ENCODE measurements at regions not wholly inside any gene's neighbourhood (a gene's known extent, or its start where the extent isn't known, plus 50 kb on each side); places are given as distances from the start of the nearest gene placed in this dataset.

DNA sequence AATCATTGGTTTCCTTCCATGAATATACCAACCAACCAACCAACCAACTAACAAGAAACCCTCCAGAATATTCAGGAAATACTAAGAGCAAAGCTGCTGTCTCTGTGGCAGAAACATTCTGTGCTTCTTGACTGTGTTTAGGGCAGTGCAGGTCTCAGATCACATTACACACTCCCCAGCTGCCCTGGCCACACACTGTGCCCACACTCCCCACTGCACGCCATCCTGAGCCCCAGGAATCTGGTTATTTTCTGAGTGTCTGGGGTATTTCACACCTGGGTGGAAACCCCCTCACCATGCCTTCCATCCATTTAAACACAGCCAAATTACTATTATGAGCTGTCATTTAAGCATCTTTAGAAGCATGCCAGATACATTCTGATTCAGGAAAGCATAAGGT lies 183.7 kb upstream of the ANK3 start:
- Histone ChIP-seq H3K4me3 (no peak overlapping the region), H3K36me3 (no peaks in the 10 kb centered on the region), H3K27ac (peak overlapping the region in 2 of 4 donors; percentile 35 to 42), H3K9me3 (no peaks in the 10 kb centered on the region), H3K27me3 (no peaks in the 10 kb centered on the region), H3K4me1 (peaks cover 7 to 18% (median 13%) of the 10 kb centered on the region in 4 donors)
- 59 to 67% methylated on average over 1 of the region's 1 CpG for WGBS, 2 donors (ENCODE audit: low coverage in 1 of 2)
- intact Hi-C loops (cut with DNase I; ENCODE audit: low total_unique reads) = no loop called here
- no peak for TF ChIP-seq EP300 (IDR thresholded peaks at IDR 0.05; ENCODE audit: low read depth)
- TF ChIP-seq POLR2A (IDR thresholded peaks at IDR 0.05) = no peak
- no peak for TF ChIP-seq POLR2AphosphoS5 (IDR thresholded peaks at IDR 0.05)
- no peak for TF ChIP-seq CTCF (IDR thresholded peaks at IDR 0.05)
- DNase-seq = no peak
- in situ Hi-C loops (cut with MboI; ENCODE audit: low pct_ligation_motif_present in 1 of 4, low pct_unique_long_range_greater_than_20kb in 1 of 4, low sequenced_read_pairs in 3 of 4) = no loop called here

DNA sequence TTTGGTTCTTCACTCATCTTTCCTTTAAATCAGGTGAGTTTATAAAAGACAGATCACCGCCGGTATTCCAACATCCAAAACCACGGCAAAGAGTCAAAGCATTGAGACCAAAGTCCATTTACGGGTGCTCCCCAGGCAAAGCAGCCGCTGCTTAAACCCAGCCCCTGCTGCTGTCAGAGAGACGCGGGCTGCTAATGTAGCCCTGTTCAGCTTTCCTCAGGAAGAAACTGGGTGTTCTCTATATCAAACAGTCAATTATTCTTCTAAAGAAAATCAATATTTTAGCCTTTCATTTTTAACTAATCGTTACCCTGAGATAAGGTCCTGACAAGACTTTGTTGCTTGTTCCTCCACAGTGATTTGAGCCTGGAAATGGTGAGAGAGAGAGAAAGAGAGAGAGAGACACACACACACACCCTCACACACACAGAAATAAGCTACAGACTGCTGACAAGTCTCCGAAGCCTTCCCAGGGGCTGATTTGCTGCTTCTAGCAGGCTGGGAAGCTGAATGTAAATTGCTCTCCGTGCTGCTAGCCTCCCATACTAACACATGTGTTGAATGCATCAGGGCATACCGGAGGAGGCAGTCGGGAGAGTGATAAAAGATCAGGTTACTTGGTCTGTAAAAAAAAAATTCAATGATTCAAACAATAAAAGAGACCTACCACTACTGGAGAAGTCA lies 183.0 kb upstream of the ANK3 start:
- in situ Hi-C loops (cut with MboI; ENCODE audit: low pct_ligation_motif_present in 1 of 4, low pct_unique_long_range_greater_than_20kb in 1 of 4, low sequenced_read_pairs in 3 of 4) = no loop called here
- 6 to 12% methylated on average over 6 to 12 of the region's 12 CpGs for WGBS, 2 donors (ENCODE audit: low coverage in 1 of 2)
- intact Hi-C loops (cut with DNase I; ENCODE audit: low total_unique reads) = no loop called here

GRCh38 chr10:60570896-60571295 lies 181.2 kb upstream of the ANK3 start:
- no peak for TF ChIP-seq POLR2AphosphoS5 (IDR thresholded peaks at IDR 0.05)
- no peak for TF ChIP-seq EP300 (IDR thresholded peaks at IDR 0.05; ENCODE audit: low read depth)
- no peak for TF ChIP-seq POLR2A (IDR thresholded peaks at IDR 0.05)
- no peak for TF ChIP-seq CTCF (IDR thresholded peaks at IDR 0.05)
- WGBS, 2 donors (ENCODE audit: low coverage in 1 of 2) = 80 to 89% methylated on average over 4 of the region's 4 CpGs
- Histone ChIP-seq H3K9me3 (no peaks in the 10 kb centered on the region), H3K4me3 (no peak overlapping the region), H3K36me3 (no peaks in the 10 kb centered on the region), H3K4me1 (peaks cover 7 to 14% (median 12%) of the 10 kb centered on the region in 4 donors), H3K27me3 (no peaks in the 10 kb centered on the region), H3K27ac (no peak overlapping the region)
- in situ Hi-C loops (cut with MboI; ENCODE audit: low pct_ligation_motif_present in 1 of 4, low pct_unique_long_range_greater_than_20kb in 1 of 4, low sequenced_read_pairs in 3 of 4) (no loop called here), intact Hi-C loops (cut with DNase I; ENCODE audit: low total_unique reads) (no loop called here)
- no peak for DNase-seq

More for the DNA sequence above, 183.0 kb upstream of the ANK3 start:
- Histone ChIP-seq H3K9me3 (no peaks in the 10 kb centered on the region), H3K4me1 (peaks cover 7 to 18% (median 13%) of the 10 kb centered on the region in 4 donors), H3K36me3 (no peaks in the 10 kb centered on the region), H3K4me3 (peak overlapping the region in 3 of 4 donors; percentile 16 to 37 (median 17)), H3K27me3 (no peaks in the 10 kb centered on the region), H3K27ac (peak overlapping the region in 3 of 4 donors; percentile 35 to 42 (median 38))
- no peak for TF ChIP-seq CTCF (IDR thresholded peaks at IDR 0.05)
- no peak for TF ChIP-seq POLR2A (IDR thresholded peaks at IDR 0.05)
- TF ChIP-seq EP300 (IDR thresholded peaks at IDR 0.05; ENCODE audit: low read depth) = no peak
- no peak for TF ChIP-seq POLR2AphosphoS5 (IDR thresholded peaks at IDR 0.05)
- DNase-seq = peak; percentile 39

GRCh38 chr10:60570272-60570865 lies 180.7 kb upstream of the ANK3 start:
- TF ChIP-seq CTCF (IDR thresholded peaks at IDR 0.05) = no peak
- no peak for TF ChIP-seq POLR2A (IDR thresholded peaks at IDR 0.05)
- no peak for TF ChIP-seq POLR2AphosphoS5 (IDR thresholded peaks at IDR 0.05)
- TF ChIP-seq EP300 (IDR thresholded peaks at IDR 0.05; ENCODE audit: low read depth) = no peak

More at GRCh38 chr10:60570272-60570865, 180.7 kb upstream of the ANK3 start:
- H3K4me3 ChIP-seq = no peak overlapping the region
- H3K27me3 ChIP-seq = no peaks in the 10 kb centered on the region
- 67 to 86% methylated on average over 1 of the region's 1 CpG for WGBS, 2 donors (ENCODE audit: low coverage in 1 of 2)
- H3K36me3 ChIP-seq = no peaks in the 10 kb centered on the region
- H3K4me1 ChIP-seq = peaks cover 7 to 14% (median 12%) of the 10 kb centered on the region in 4 donors
- H3K27ac ChIP-seq = no peak overlapping the region
- DNase-seq = no peak
- intact Hi-C loops (cut with DNase I; ENCODE audit: low total_unique reads) (no loop called here), in situ Hi-C loops (cut with MboI; ENCODE audit: low pct_ligation_motif_present in 1 of 4, low pct_unique_long_range_greater_than_20kb in 1 of 4, low sequenced_read_pairs in 3 of 4) (no loop called here)
- no peaks in the 10 kb centered on the region for H3K9me3 ChIP-seq
